Stimulated activated effector memory CD8-positive, alpha-beta T cell treated with anti-CD3 and anti-CD28 coated beads, Interleukin-12 subunit alpha, Interleukin-12 subunit beta, amount 100 ng/mL, for 72 hours (primary cell): ENCODE measurements at regions not wholly inside any gene's neighbourhood (a gene's known extent, or its start where the extent isn't known, plus 50 kb on each side); places are given as distances from the start of the nearest gene placed in this dataset.

Experiments
- ATAC-seq: fragments of 150-1000 bp; cut with Tn5 transposase; 2 replicates; pipeline ENCODE4 v1.10.0; 2021
- DNase-seq, 2 donors: peaks; one replicate each; pipeline ENCODE4 v3.0.0; 2021 to 2022; ENCODE audit warnings: low spot score in 2 of 2
- H3K27ac Mint-ChIP-seq: one replicate; pipeline ENCODE4 v1.8.0; 2022; ENCODE audit warnings: mild to moderate bottlenecking, mixed read lengths
- H3K36me3 Mint-ChIP-seq: one replicate; pipeline ENCODE4 v1.8.0; 2022; ENCODE audit warnings: mild to moderate bottlenecking, mixed read lengths
- H3K4me1 Mint-ChIP-seq: one replicate; pipeline ENCODE4 v1.8.0; 2022; ENCODE audit warnings: mixed read lengths
- H3K4me3 Mint-ChIP-seq: one replicate; pipeline ENCODE4 v1.8.0; 2022; ENCODE audit warnings: mild to moderate bottlenecking, mixed read lengths
- H3K9me3 Mint-ChIP-seq: one replicate; pipeline ENCODE4 v1.8.0; 2022; ENCODE audit warnings: mixed read lengths

DNA sequence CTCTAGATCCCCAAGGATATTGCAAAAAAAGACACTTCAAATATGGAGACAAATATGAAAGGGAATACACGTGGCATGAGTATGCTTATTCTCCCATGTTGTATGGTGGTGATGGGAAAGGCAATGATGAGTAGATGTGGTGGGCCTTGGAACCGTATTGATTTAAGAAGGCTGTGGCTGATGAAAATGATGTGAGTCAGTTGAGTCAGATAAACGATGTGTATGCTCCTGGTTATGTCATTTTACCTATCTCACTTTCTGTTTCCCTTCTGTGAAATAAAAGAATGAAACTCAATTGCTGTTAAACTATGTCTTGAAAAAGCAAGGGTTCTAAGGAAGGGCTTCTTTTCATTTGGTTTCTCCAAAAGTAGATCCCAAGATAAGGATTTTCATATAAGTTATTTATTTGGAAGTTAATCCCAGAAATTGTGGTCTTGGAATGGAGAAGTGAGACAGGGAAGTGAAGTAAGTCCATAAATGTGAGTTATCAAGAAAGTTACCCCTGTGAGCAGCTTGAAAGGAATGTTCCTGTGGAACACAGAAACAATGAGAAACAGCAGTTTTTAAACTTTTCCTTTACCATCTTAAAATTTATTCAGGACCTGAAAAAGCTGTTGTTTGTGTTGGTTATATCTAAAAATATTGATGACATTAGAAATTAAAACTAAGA, 292.0 kb downstream of the DUSP10 start:
- Mint-ChIP-seq H3K36me3 (no peaks in the 10 kb centered on the region), H3K4me1 (peaks cover 10% of the 10 kb centered on the region), H3K27ac (no peak overlapping the region), H3K9me3 (no peaks in the 10 kb centered on the region), H3K4me3 (no peak overlapping the region)
- DNase-seq (no peak), ATAC-seq (peak; percentile 96)

DNA sequence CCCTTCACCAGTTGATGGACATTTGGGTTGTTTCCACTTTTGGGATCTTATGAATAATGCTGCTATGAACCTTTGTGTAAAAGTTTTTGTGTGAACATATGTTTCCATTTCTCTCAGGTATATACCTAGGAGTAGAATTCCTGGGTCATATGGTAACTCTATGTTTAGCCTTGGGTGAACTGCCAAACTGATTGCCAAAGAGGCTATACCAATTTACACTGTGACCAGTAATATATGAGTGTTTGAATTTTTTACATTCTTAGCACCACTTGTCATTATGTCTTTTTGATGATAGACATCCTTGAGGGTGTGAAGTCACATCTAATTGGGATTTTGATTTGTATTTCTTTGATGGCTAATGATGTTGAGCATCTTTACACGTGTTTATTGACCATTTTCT, 290.1 kb downstream of the DUSP10 start:
- H3K4me3 Mint-ChIP-seq = no peak overlapping the region
- no peak for DNase-seq

GRCh38 chr1:221454096-221454495, 287.8 kb downstream of the DUSP10 start:
- ATAC-seq (no peak), DNase-seq (no peak)
- peaks cover 9% of the 10 kb centered on the region for H3K4me1 Mint-ChIP-seq
- H3K4me3 Mint-ChIP-seq = no peak overlapping the region
- no peaks in the 10 kb centered on the region for H3K9me3 Mint-ChIP-seq
- no peaks in the 10 kb centered on the region for H3K36me3 Mint-ChIP-seq
- no peak overlapping the region for H3K27ac Mint-ChIP-seq

More for the DNA sequence above, 290.1 kb downstream of the DUSP10 start:
- H3K4me1 Mint-ChIP-seq = peaks cover 10% of the 10 kb centered on the region
- H3K36me3 Mint-ChIP-seq = no peaks in the 10 kb centered on the region
- ATAC-seq = no peak
- no peak overlapping the region for H3K27ac Mint-ChIP-seq
- H3K9me3 Mint-ChIP-seq = no peaks in the 10 kb centered on the region

DNA sequence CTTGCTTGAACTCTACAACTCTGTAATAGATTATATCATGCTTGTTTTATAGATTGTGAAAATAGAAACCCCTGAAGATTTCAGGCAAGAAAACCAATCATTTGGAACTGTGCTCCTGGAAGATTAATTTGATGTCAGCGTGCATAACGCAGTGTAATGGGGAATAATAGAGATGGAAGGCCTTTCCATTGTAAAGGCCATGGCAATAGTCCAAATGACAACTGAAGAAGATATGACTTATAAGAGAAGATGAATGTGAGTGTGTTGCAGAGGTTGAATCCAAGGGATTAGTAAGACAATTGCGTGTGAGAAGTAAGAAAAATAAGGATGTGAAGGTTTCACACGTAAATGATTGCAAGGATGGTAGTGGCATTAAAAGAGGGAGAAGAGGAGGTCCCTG, 285.0 kb downstream of the DUSP10 start:
- no peak for DNase-seq
- Mint-ChIP-seq H3K4me3 (no peak overlapping the region), H3K27ac (no peak overlapping the region), H3K4me1 (no peaks in the 10 kb centered on the region), H3K36me3 (no peaks in the 10 kb centered on the region), H3K9me3 (no peaks in the 10 kb centered on the region)
- ATAC-seq = no peak

DNA sequence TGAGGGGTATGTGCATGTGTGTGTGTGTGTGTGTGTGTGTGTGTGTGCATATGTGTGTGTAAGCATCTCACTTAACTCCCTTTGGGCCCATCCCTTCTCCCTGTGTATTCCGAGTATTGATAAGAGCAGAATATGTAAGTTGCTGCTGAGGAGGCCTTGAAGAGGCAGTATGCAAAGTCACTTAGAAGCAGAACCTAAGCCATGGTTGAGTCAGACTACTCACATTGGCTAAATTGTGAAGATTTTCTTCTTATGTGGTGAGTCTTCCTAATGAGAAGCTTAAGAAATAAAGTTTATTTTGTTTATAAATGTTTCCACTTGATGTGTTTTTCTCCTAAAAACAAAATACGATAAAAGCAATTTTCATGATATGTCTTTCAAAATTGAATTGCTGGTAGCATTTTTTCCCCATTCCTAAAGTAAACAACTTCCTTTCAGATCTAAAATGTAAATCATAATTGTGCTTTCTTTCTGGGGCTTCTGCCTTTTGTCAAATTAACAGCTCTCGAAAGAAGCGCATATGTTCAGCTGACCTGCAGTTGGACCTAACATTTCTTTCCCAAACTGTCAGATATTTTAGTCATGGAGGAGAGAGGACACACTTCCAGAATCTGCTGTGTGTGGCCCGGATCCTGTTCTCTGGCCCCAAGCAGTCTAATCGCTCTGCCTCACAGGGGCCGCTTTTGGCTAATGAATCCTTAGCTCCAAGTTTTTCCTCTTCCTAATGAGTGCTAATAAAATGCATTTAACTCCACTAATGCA, 284.0 kb downstream of the DUSP10 start:
- Mint-ChIP-seq H3K4me1 (no peaks in the 10 kb centered on the region), H3K4me3 (no peak overlapping the region), H3K36me3 (no peaks in the 10 kb centered on the region), H3K27ac (no peak overlapping the region), H3K9me3 (no peaks in the 10 kb centered on the region)
- ATAC-seq = no peak
- DNase-seq = no peak

GRCh38 chr1:221458447-221459156, 283.3 kb downstream of the DUSP10 start:
- no peaks in the 10 kb centered on the region for H3K4me1 Mint-ChIP-seq
- no peak overlapping the region for H3K4me3 Mint-ChIP-seq
- ATAC-seq (no peak), DNase-seq (no peak)
- H3K9me3 Mint-ChIP-seq = no peaks in the 10 kb centered on the region
- H3K36me3 Mint-ChIP-seq = no peaks in the 10 kb centered on the region
- no peak overlapping the region for H3K27ac Mint-ChIP-seq

DNA sequence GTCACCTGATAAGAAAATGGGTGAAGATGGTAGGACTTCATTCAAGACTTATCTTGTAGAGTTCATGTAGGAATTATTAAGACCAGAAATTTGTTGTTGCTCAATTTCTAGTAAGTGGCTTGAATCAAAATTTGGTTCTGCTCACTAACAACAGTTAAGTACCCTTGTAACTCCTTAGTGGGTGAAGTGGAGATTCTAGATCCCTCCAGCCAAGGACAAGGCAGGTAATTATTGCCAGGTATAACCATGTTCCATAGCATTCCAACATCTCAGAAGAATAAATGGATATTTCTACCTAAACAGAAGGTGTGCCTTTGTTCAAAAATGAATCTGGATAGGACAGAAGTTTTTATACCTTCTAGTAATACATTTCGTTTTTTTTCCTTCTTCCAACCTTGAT, 282.3 kb downstream of the DUSP10 start:
- no peak for DNase-seq

DNA sequence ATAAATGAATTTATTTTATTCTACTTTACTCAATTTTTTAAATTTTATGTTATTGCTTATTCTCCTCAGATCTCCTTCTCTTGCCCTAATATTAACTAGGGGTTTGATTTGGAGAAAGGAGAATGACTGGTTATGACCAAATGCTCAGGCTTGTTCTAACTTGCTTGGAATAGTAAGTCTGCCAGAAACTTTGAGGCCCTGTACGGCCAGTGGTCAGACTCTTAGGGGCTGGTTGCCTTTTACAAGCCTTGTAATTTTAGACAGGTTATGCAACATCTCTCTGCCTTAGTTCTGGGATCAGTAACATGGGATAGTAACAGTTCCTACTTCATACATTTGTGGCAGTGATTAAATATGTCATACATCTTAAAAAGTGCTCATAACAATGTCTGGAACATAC, 279.5 kb downstream of the DUSP10 start:
- no peaks in the 10 kb centered on the region for H3K36me3 Mint-ChIP-seq
- no peak overlapping the region for H3K27ac Mint-ChIP-seq
- H3K4me3 Mint-ChIP-seq = no peak overlapping the region
- ATAC-seq = no peak
- H3K4me1 Mint-ChIP-seq = no peaks in the 10 kb centered on the region
- DNase-seq = no peak
- no peaks in the 10 kb centered on the region for H3K9me3 Mint-ChIP-seq

More for the DNA sequence above, 282.3 kb downstream of the DUSP10 start:
- H3K27ac Mint-ChIP-seq = no peak overlapping the region
- H3K36me3 Mint-ChIP-seq = no peaks in the 10 kb centered on the region
- no peak overlapping the region for H3K4me3 Mint-ChIP-seq
- no peaks in the 10 kb centered on the region for H3K9me3 Mint-ChIP-seq
- ATAC-seq = no peak
- H3K4me1 Mint-ChIP-seq = no peaks in the 10 kb centered on the region

DNA sequence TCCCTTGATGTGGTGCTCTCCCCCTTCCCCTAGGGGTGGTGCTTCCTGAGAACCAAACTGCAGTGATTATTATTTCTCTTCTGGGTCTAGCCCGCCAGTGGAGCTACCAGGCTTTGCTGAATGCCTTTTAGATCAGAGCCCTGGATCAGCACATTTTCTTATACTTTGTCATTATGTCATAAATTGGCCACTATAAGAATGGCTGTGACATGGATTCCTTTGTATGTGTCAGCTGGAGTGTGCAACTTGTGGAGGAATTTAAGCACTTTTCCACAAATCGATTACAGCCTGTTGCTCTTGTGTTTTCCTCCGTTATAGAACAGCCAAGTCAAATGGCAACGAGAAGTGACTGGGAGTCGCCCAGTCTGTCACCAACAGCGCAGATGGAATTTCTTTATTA, 273.3 kb downstream of the DUSP10 start:
- Mint-ChIP-seq H3K4me3 (no peak overlapping the region), H3K27ac (no peak overlapping the region), H3K4me1 (no peaks in the 10 kb centered on the region), H3K9me3 (no peaks in the 10 kb centered on the region), H3K36me3 (no peaks in the 10 kb centered on the region)
- no peak for ATAC-seq
- no peak for DNase-seq

DNA sequence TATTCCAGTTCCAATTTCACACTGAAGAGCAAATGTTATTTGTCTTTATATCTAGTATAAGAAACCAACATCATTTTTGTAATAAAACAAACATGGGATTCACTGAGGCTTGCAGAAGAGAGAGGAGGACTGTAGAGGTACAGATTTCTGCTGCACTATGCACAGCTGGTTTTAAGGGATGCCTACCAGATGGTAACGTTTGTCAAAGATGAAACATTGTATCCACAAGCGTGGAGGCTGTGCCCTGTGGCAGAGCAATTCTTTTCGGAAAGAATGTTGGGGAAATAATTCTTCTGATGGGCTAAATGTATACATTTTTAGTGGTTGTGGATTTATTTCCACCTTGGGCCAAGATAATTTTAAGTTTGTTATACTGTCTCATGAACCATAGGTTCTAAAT, 272.4 kb downstream of the DUSP10 start:
- Mint-ChIP-seq H3K9me3 (no peaks in the 10 kb centered on the region), H3K4me3 (no peak overlapping the region), H3K36me3 (no peaks in the 10 kb centered on the region), H3K4me1 (no peaks in the 10 kb centered on the region), H3K27ac (no peak overlapping the region)
- ATAC-seq = no peak
- no peak for DNase-seq

DNA sequence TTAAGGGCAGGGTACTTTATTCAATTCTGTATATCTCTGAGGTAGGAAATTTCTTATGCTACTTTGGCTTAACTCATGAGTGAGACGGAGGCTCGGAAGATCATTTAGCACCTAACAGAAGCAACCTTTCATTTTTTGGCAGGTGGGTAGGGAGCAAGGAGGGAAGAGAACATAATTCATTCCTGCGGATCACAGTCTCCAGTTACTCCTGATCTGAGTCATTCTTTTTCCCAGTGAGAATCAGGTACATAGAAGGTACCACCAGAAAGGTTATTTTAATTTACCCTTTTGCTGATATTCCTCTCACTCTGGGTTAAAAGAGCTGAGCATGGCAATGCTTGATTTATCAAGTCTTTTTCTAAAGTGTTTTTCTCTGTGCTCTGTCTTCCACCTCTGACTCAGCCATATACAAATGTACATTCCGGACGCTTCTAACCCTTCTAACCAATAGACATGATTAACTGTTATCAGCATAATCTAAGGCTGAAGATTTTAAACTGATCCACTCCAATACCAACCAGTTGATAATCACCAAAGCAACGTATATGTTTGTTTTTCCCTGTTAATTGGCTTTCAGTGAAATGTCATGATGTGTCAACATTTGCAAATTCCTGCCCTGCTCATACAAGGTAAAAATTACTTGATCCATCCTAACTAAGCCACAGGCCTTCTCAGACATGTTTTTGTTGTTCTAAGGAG, 271.7 kb downstream of the DUSP10 start:
- H3K36me3 Mint-ChIP-seq = no peaks in the 10 kb centered on the region
- no peaks in the 10 kb centered on the region for H3K9me3 Mint-ChIP-seq
- no peak overlapping the region for H3K27ac Mint-ChIP-seq
- no peaks in the 10 kb centered on the region for H3K4me1 Mint-ChIP-seq
- H3K4me3 Mint-ChIP-seq = no peak overlapping the region
- no peak for ATAC-seq
- DNase-seq = no peak

- Mint-ChIP-seq H3K36me3 (no peaks in the 10 kb centered on the region), H3K4me3 (no peak overlapping the region), H3K4me1 (no peaks in the 10 kb centered on the region), H3K9me3 (no peaks in the 10 kb centered on the region), H3K27ac (no peak overlapping the region)
- DNase-seq = no peak
- no peak for ATAC-seq
Observed at GRCh38 chr1:221473411-221473810, 268.5 kb downstream of the DUSP10 start.

DNA sequence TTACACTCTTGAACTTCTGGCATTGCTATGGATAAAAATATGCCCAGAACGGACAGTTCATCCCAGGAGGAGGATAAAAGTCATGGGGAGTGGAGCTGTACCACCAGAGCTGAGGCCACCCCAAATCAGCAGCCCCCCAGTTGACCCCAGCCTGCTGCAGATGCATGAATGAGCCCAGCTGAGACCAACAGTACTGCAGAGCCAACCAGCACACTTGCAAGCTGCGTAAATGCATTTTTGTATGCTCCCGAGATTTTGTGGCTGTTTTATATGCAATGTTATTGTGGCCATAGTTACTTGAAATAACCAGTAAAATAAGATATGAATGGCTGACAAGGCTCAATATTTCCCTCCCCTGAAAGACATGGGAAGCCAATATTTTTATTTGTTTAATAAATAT, 264.6 kb downstream of the DUSP10 start:
- Mint-ChIP-seq H3K4me1 (no peaks in the 10 kb centered on the region), H3K9me3 (no peaks in the 10 kb centered on the region), H3K36me3 (no peaks in the 10 kb centered on the region), H3K4me3 (no peak overlapping the region), H3K27ac (no peak overlapping the region)
- ATAC-seq = no peak
- no peak for DNase-seq

DNA sequence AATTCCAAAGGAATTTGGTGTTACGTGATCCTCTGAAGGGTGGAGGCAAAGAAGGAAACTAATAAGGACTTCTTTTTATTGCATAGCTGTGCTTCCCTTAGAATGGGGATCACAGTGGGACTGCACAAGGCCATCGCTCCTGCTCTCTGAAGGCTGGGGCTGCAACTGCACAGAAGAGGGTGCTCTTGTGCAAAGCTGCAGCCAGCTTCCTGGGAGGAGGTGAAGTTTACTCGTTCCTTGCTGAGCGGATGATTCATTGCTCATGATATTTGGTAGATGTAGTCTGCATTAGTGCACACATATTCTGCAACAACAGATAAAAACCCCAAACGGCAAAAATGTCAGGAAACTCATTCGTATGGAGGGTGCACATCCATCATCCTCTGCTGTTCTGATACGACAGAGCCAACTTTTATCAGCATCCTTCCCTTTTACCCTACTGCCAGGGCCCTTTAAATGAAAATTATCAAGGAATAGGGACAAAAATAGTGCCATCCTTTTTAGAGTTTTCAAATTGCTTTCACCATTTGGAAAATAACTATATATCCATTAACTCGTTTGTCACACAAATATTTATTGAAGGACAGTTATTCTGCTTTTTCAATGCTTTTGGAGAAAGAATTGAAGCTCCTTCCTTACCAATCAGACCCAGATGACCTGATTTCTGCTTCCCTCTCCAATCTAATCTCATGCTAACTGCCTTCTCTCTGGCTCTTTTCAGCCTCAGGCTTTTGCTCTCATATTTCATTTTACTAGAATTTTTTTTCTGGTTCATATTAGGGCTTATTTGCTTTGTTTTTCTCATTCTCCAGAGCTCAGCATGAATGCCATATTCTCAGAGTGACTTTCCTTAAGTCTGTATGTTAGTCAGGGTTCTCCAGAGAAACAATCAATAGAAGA, 263.6 kb downstream of the DUSP10 start:
- DNase-seq (peak; percentile 14 to 60), ATAC-seq (peak; percentile 95)
- Mint-ChIP-seq H3K36me3 (no peaks in the 10 kb centered on the region), H3K4me1 (no peaks in the 10 kb centered on the region), H3K4me3 (no peak overlapping the region), H3K9me3 (no peaks in the 10 kb centered on the region), H3K27ac (no peak overlapping the region)
